WI38 (cell line): ENCODE measurements at regions not wholly inside any gene's neighbourhood (a gene's known extent, or its start where the extent isn't known, plus 50 kb on each side); places are given as distances from the start of the nearest gene placed in this dataset.

Experiments used
- H3K4me3 ChIP-seq: 2 replicates; pipeline ENCODE4 v1.5.1; 2011; ENCODE audit warnings: low read depth, mild to moderate bottlenecking, control low read depth, low read length
- TF ChIP-seq, protein P1 (sequence below): IDR thresholded peaks from 2 replicates; pipeline ENCODE4 v1.5.1; 2012; ENCODE audit warnings: low read depth, mild to moderate bottlenecking, control low read depth, low read length

DNA sequence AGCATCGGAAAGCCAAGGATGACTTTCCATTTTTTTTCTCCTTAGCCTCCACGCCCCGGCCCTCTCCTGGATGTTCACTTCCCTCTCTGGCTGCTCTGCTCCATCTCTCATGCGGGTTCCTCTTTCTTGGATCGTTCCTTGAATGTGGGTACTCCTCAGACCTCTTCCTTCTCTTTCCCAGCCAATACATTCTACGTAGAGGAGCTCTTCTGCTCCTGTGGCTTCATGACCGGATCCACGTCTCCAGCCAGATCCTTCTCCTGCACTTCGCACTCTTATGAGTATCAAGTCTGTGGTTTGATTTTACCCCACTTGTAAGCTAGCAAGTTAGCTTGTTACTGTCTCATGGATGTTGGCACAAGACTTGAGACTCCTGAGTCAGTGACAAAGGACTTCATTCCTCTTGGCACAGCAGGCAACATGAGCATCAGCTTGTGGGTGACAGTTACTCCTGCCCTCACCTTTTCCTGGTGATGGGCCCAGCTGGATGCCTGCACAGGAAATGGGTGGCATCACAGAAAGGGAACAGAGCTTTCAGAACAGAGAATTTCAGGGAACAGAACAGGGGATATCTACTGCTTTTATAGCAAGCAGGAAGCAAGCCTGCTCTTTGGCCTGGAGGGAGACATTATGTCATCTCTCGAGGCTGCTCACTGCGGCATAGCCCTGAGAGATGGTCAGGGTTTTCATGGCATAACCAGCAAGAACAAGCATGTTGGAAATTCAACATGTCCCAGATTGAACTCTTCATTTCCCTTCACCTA is 100.1 kb upstream of the KIF26B start:
- TF ChIP-seq, protein P1, sequence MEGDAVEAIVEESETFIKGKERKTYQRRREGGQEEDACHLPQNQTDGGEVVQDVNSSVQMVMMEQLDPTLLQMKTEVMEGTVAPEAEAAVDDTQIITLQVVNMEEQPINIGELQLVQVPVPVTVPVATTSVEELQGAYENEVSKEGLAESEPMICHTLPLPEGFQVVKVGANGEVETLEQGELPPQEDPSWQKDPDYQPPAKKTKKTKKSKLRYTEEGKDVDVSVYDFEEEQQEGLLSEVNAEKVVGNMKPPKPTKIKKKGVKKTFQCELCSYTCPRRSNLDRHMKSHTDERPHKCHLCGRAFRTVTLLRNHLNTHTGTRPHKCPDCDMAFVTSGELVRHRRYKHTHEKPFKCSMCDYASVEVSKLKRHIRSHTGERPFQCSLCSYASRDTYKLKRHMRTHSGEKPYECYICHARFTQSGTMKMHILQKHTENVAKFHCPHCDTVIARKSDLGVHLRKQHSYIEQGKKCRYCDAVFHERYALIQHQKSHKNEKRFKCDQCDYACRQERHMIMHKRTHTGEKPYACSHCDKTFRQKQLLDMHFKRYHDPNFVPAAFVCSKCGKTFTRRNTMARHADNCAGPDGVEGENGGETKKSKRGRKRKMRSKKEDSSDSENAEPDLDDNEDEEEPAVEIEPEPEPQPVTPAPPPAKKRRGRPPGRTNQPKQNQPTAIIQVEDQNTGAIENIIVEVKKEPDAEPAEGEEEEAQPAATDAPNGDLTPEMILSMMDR, result no peak
- H3K4me3 ChIP-seq, result no peak overlapping the region

DNA sequence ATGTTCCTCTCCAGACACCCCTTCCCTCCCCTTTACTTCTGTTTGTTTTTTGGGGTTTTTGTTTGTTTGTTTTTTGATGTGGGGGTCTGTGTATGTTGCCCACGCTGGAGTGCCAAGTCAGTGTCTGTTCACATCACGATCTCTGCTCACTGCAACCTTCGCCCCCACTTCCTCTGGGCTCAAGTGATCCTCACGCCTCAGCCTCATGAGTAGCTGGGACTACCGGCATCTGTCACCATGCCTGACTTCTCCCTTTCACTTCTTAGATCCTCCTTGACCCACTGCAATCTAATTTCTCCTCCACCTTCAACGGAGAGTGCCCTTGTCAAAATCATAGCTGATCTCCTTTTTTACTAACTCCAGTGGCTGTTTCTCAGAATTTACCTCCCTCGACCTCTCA is 100.7 kb upstream of the KIF26B start:
- no peak overlapping the region for H3K4me3 ChIP-seq
- TF ChIP-seq, protein P1, result no peak

- H3K4me3 ChIP-seq, result no peak overlapping the region
- TF ChIP-seq, protein P1, result no peak
These were observed 102.5 kb upstream of the KIF26B start for GRCh38 chr1:245052258-245052657.

GRCh38 chr1:245051349-245052221 is 103.2 kb upstream of the KIF26B start:
- TF ChIP-seq, protein P1, result no peak

GRCh38 chr1:245046769-245047168 is 108.0 kb upstream of the KIF26B start:
- TF ChIP-seq, protein P1, result no peak
- no peak overlapping the region for H3K4me3 ChIP-seq

More at GRCh38 chr1:245051349-245052221, 103.2 kb upstream of the KIF26B start:
- H3K4me3 ChIP-seq, result no peak overlapping the region

GRCh38 chr1:245046315-245046714 is 108.5 kb upstream of the KIF26B start:
- H3K4me3 ChIP-seq, result no peak overlapping the region
- TF ChIP-seq, protein P1, result no peak
